B cell (primary cell): ENCODE measurements at regions not wholly inside any gene's neighbourhood (a gene's known extent, or its start where the extent isn't known, plus 50 kb on each side); places are given as distances from the start of the nearest gene placed in this dataset.
"Not testable (repeated sequence)": the region's sequence is repeated elsewhere in the genome, so short reads cannot be mapped to it uniquely, and the experiment has no call there.

ENCODE experiments used
- CTCF ChIP-seq: fragments of 200-600 bp; IDR thresholded peaks from one replicate; pipeline ENCODE4 v1.8.0; 2022; ENCODE audit warnings: antibody characterized with exemption, mild to moderate bottlenecking
- EZH2 ChIP-seq: IDR thresholded peaks from 2 replicates; pipeline ENCODE4 v1.6.1; 2012; ENCODE audit warnings: borderline replicate concordance, low read depth, mild to moderate bottlenecking, moderate library complexity, low read length; ENCODE audit not compliant: insufficient read depth, poor library complexity, severe bottlenecking

DNA sequence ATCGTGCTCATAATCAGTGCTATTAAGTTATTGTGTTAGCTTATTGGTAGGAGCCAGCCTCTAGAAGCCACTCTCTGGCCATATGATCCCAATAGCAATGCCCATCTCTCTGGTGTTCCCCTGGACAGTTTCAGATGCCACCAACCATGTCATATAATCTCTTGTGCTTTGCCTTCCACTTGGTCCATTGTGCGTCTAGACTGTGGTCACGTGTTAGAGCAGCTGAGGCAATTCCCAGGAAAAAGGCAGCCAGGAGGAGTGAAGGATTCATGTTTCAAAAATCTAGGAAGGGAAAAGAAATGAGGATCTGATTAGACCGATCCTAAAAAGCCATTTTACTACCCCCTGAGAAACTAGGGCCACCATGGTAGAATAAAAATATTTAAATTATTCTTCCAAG lies 58.6 kb upstream of the AGAP9 start:
- TF ChIP-seq CTCF, EZH2: not testable (repeated sequence)
